ENCODE measurements at regions not wholly inside any gene's neighbourhood (a gene's known extent, or its start where the extent isn't known, plus 50 kb on each side); places are given as distances from the start of the nearest gene placed in this dataset.

- no peak for TF ChIP-seq CTCF (IDR thresholded peaks at IDR 0.05; ENCODE audit: extremely low read depth in 1 of 2, insufficient read depth in 1 of 2, low read depth in 1 of 2, low read length in 2 of 2)
- TF ChIP-seq POLR2A (IDR thresholded peaks at IDR 0.05; ENCODE audit: low read depth, low read length) = no peak
- no peak for TF ChIP-seq EZH2 (IDR thresholded peaks at IDR 0.05; ENCODE audit: borderline replicate concordance, low read depth, low read length, severe bottlenecking)
- TF ChIP-seq POLR2AphosphoS5 (IDR thresholded peaks at IDR 0.05; ENCODE audit: insufficient read depth, low read depth, low read length) = no peak
Measured at GRCh38 chr4:24112466-24112865, 222.6 kb upstream of the PPARGC1A start.

Measured in endothelial cell of umbilical vein (primary cell).